ENCODE measurements at regions not wholly inside any gene's neighbourhood (a gene's known extent, or its start where the extent isn't known, plus 50 kb on each side); places are given as distances from the start of the nearest gene placed in this dataset.
"Not testable (repeated sequence)": the region's sequence is repeated elsewhere in the genome, so short reads cannot be mapped to it uniquely, and the experiment has no call there.

GRCh38 chr10:133019651-133020050, 68.1 kb upstream of the ADGRA1 start:
- no peak for DNase-seq

GRCh38 chr10:133019191-133019590, 68.5 kb upstream of the ADGRA1 start:
- DNase-seq = no peak

GRCh38 chr10:133018491-133018890, 69.2 kb upstream of the ADGRA1 start:
- DNase-seq = no peak

GRCh38 chr10:133017203-133017601, 70.5 kb upstream of the ADGRA1 start:
- DNase-seq = no peak

- DNase-seq = no peak
Observed at GRCh38 chr10:133016493-133017202, 71.1 kb upstream of the ADGRA1 start.

GRCh38 chr10:133015816-133016462, 71.8 kb upstream of the ADGRA1 start:
- no peak for DNase-seq

GRCh38 chr10:133015321-133015720, 72.4 kb upstream of the ADGRA1 start:
- no peak for DNase-seq

- no peak for DNase-seq
Observed at GRCh38 chr10:133014416-133015210, 72.2 kb upstream of the CFAP46 start.

- DNase-seq = peak; percentile 20
Observed at GRCh38 chr10:133013463-133013862, 71.1 kb upstream of the CFAP46 start.

- DNase-seq = peak; percentile 24
Observed at GRCh38 chr10:133012573-133013359, 70.4 kb upstream of the CFAP46 start.

- no peak for DNase-seq
Observed at GRCh38 chr10:133011882-133012281, 69.5 kb upstream of the CFAP46 start.

- DNase-seq = not testable (repeated sequence)
Observed at GRCh38 chr10:133011393-133011792, 69.0 kb upstream of the CFAP46 start.

- DNase-seq = not testable (repeated sequence)
Observed at GRCh38 chr10:133010843-133011179, 68.4 kb upstream of the CFAP46 start.

- no peak for DNase-seq
Observed at GRCh38 chr10:133010095-133010842, 67.9 kb upstream of the CFAP46 start.

GRCh38 chr10:133009218-133009950, 67.0 kb upstream of the CFAP46 start:
- peak; percentile 28 for DNase-seq

- no peak for DNase-seq
Observed at GRCh38 chr10:133008736-133009135, 66.4 kb upstream of the CFAP46 start.

GRCh38 chr10:133008196-133008595, 65.8 kb upstream of the CFAP46 start:
- DNase-seq = no peak

- DNase-seq = no peak
Observed at GRCh38 chr10:133007360-133007858, 65.0 kb upstream of the CFAP46 start.

GRCh38 chr10:133006806-133007205, 64.4 kb upstream of the CFAP46 start:
- DNase-seq = no peak

- DNase-seq = no peak
Observed at GRCh38 chr10:133006202-133006601, 63.8 kb upstream of the CFAP46 start.

GRCh38 chr10:133004478-133004877, 62.1 kb upstream of the CFAP46 start:
- DNase-seq = no peak
